H1 (cell line): ENCODE measurements at regions not wholly inside any gene's neighbourhood (a gene's known extent, or its start where the extent isn't known, plus 50 kb on each side); places are given as distances from the start of the nearest gene placed in this dataset.

ENCODE experiments used
- CTCF ChIP-seq, 3 experiments: IDR thresholded peaks; 1 replicate in 2 of 3; 2 replicates in 1 of 3; pipeline versions ENCODE4 v1.5.1 to v1.6.1; 2011; ENCODE audit warnings: low read length in 3 of 3, mild to moderate bottlenecking in 3 of 3, inconsistent platforms in 2 of 3, low read depth in 1 of 3, moderate library complexity in 1 of 3; ENCODE audit not compliant: insufficient read depth in 1 of 3; ENCODE audit errors: control extremely low read depth in 1 of 3
- E2F6 ChIP-seq: IDR thresholded peaks from 2 replicates; pipeline ENCODE4 v1.6.1; 2012; ENCODE audit warnings: inconsistent platforms
- FOSL1 ChIP-seq: IDR thresholded peaks from 2 replicates; pipeline ENCODE4 v1.6.1; 2011; ENCODE audit warnings: mild to moderate bottlenecking, low read depth, low read length, moderate library complexity; ENCODE audit not compliant: insufficient read depth
- NANOG ChIP-seq: IDR thresholded peaks from 2 replicates; pipeline ENCODE4 v1.6.1; 2011; ENCODE audit warnings: low read length, low read depth, mild to moderate bottlenecking, inconsistent platforms; ENCODE audit not compliant: insufficient read depth, poor library complexity, severe bottlenecking
- POLR2AphosphoS5 ChIP-seq: IDR thresholded peaks from 2 replicates; pipeline ENCODE4 v1.6.1; 2011; ENCODE audit warnings: low read depth, low read length
- RFX5 ChIP-seq: IDR thresholded peaks from 2 replicates; pipeline ENCODE4 v1.6.1; 2011; ENCODE audit warnings: low read depth, low read length, improper control_type of control experiment, borderline replicate concordance

- TF ChIP-seq CTCF (IDR thresholded peaks at IDR 0.05; ENCODE audit: control extremely low read depth in 1 of 3, insufficient read depth in 1 of 3, low read depth in 1 of 3, low read length in 3 of 3) (no peak), E2F6 (no peak), RFX5 (no peak), NANOG (no peak), FOSL1 (no peak), POLR2AphosphoS5 (no peak)
These were observed 184.0 kb upstream of the RNF32 start for GRCh38 chr7:156456503-156457115.
